Right hindlimb (tissue), 1 donor: ENCODE measurements at regions not wholly inside any gene's neighbourhood (a gene's known extent, or its start where the extent isn't known, plus 50 kb on each side); places are given as distances from the start of the nearest gene placed in this dataset.

ENCODE experiments used
- DNase-seq: peaks from one replicate; pipeline ENCODE4 v3.0.0-alpha.2; 2018

DNA sequence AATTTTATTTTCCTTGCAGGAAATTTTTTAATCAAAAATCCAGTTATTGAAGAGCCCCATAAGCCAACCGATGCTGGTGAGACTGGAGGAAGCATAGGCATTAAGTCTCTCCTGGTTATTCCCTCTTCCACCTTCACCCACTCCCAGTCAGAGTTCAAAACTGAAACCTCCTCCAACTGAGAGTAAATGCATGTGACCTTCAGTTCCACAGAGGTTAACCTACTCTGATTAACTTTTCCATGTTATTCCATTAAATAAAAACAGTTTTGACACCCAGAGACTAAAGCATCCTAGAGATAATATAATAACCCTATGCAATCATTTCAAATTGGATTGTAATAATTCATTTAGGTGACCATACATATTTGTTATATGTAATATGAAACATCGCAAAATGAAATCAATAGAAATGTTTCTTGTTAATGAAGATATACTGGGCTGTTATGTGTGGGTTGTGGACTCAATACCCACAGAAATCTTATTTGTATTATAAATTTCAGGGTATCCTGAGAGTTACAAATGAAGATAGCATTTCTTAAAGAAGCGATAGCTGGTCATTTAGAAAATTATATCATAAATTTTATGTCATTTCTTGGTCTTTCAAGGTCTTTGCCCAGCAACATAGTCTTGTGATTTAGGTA, 376.5 kb downstream of the SETD4 start:
- no peak for DNase-seq

DNA sequence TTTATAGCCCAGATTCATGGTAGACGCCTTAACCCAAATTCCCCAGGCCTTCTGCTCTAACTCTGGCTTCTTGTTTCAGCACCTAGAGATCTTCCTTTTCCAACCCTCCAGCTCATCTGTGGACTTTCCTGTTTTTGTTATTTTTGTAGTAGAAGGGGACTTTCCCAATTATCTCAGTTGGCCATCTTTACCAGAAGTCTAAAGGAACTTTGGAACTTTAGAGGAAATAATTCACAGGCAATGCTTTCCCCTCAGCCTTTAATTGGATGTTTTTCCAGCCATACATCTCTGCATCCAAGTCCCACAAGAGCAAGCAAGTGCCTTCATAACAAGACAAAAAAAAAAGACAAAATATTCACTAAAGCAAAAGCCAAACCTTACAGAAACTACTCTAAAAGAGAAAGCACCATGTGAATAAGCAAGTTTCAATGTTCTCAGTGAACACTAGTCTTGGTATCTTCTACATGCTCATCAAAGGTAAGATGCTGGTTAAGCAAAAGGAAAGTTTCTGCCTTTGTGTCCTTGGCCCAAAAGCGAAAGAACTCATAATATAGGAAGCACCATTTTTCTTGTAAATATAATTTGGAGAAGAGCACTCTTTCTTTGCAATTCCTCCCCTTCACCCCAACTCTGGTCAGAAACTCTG, 377.3 kb downstream of the SETD4 start:
- no peak for DNase-seq

DNA sequence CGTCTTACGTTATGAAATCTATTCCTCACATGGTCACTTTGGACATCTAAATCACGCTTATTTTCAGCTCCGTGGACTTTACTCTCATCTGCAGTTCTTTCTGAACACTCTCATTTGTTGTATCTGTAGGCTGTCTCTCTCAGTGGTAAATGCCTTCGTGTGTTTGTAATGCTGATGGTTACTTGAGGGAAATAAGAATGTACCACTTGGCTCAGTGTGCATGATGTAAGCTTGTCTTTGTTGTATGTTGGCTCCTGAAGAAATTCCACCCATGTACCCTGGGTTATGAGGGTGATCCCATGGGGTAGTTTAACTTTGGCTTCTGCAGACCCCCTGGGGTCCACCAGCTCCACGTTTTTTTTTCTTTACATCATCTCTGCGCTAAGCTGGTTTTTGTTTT, 378.4 kb downstream of the SETD4 start:
- DNase-seq = no peak

- no peak for DNase-seq
Observed at GRCh38 chr21:35679076-35679475, 381.2 kb downstream of the SETD4 start.

DNA sequence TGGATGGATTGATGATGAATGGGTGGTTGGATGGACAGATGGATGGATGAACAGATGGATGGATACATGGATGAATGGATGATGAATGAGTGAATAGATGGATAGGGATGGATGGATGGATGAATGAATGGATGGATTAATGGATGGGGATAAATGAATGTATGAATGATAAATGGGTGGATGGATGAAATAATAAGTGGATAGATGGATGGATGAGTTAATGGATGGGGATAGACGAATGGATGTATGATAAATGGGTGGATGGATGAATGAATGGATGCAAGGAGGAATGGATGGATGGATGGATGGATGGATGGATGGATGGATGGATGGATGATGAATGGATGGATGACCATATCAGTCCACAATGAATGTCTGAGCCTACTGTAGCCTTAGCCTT, 381.9 kb downstream of the SETD4 start:
- no peak for DNase-seq

DNA sequence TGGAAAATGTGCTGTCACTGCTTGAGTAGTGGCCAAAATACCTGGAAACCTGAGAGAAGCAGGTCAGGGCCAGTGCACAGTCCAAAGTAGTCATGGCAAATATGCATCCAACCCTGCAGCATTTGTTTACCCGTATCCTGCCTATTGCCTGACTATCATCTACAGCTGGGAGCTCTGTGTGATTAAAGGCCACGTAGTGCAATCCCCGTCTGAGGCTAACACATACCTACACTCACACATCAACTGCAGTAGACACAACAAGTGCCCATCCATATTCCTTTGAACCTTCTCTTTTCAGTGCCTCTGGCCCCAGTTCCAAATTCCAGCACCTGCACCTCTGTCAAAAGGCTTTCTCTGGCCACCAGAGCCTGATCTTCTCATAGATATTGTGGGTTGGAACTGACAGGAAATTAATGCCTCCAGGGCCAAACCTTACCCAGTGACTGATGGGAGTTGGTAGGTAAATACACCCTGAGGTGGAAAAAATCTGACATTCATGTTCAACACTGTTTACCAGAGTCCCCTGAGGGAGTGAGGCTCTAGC, 383.0 kb downstream of the SETD4 start:
- no peak for DNase-seq

DNA sequence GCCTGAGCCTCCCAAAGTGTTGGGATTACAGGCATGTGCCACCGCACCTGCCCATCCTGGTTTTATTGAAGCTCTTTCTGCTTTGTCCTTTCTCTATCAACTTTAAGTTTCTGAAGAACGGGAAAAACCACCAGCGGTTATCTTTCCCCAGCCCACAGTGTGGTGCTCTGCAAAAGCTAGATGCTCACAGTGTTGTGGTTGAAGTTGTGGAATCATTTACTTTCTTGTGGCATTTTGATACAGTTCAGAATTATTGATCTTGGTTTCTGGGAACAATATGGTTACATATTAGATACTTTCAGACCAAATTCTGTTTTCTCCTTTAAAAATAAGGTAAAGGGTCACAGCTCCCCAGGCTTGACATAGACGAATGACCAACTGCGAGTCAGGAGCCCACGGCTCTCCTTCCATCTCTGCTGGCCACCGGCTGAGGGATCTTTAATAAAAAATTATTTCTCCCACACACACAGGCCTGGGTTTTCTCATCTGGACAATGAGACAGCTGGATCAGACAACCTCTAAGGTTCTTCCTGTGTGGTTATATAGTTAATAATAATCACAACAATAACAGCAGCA, 385.3 kb downstream of the SETD4 start:
- DNase-seq = no peak

DNA sequence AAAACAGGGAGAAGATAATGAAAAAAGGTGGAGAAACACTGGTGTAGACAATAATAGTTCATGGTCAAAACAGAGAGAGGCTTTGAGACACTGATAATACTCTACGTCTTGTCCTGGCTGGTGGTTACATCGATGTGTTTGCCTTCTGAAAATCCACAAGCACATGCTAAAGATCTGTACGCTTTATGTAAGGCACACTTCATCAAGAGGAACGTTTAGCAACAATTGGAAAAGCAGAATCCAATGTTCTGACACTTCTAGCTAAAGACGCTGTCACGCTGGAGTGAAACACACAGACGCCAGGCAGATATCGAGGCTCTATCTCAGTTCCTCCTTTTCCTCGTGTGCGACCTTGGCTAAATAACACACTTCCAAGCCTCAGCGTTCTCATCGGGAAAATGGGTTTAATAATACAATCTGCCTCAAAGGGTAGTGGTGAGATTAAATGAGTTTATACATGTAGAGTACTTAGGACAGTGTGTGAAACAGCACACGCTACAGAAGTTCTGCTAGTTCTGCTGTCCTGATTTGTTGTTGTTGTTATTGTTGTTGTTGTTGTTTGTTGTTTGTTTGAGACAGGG, 386.1 kb downstream of the SETD4 start:
- DNase-seq = no peak

DNA sequence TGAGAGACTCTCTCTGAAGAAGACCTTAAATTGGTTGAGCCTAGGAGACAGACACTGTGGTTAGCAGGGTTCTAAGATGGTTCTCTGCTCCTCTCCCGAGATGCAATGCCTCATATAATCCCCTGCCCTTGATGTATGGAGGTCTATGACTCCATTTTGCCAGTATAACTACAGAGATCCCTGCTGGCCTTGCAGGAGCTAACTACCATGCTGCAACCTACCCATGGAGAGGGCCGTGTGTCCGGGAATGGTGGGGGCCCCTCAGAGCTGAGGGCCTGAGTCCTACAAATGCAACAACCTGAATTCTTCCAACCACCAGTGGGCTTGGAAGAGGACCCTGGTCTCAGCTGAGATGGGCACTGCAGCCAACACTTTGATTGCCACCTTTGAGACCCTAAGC, 388.0 kb downstream of the SETD4 start:
- DNase-seq = no peak

GRCh38 chr21:35664683-35665082, 395.6 kb downstream of the SETD4 start:
- no peak for DNase-seq

GRCh38 chr21:35663856-35664606, 396.3 kb downstream of the SETD4 start:
- DNase-seq = no peak

GRCh38 chr21:35658242-35658641, 402.1 kb downstream of the SETD4 start:
- peak; percentile 37 for DNase-seq

GRCh38 chr21:35652872-35653271, 407.5 kb downstream of the SETD4 start:
- DNase-seq = no peak

GRCh38 chr21:35652196-35652595, 408.1 kb downstream of the SETD4 start:
- DNase-seq = no peak

DNA sequence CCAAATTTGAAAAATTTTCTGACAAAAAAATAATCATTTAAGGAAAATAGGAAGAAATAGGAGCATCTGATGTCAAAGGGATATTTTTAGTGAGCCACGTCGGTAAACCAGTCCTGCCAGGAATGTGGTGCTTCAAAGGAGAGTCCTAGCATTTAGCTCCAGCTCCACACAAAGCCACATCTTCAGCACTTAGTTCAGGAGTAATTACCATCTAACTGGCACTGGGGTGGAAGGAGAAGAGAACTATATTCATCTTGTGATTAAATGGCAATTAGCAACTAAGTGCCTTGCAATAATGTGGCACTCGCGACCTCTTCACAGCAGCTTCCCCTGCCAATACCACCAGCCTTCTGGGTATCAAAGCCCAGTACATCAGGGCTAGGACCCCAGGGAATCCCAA, 409.1 kb downstream of the SETD4 start:
- DNase-seq = no peak

DNA sequence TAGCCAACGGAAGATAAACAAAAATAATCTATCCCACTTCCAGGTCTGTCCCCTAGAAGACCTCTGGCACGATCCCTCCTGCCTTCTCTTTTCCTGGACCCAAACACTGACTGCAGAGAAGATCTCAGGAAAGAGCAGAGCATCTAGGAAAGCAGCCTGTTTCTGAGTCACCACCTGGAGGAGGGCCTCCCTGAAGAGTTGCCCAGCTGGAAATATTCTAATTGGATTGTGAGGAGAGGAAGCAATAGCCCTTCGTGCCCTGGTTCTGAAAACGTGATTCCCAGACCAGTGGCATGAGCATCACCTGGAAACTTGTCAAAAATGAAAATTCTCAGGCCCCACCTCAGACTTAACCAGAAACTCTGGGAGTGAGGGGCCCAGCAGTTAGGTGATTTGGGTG, 411.1 kb downstream of the SETD4 start:
- no peak for DNase-seq

DNA sequence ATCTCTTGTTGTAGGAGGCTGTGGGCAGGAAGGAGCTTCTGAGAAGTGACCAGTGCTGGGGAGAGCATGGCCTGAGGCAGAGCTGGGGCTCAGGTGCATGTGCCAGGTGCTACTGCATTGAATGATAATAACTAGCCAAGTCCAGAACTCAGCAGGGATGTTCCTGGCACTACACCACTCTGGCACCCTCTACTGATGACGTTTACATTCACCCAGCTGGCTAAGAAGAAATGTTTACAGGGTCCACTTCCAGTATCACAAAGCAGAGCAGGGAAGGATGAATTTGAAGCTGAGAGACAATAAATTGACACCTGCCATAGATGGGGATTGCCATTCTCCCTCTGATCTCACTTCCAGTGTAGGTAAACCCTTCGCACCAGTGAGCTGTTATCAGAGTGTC, 411.8 kb downstream of the SETD4 start:
- DNase-seq = no peak

GRCh38 chr21:35646606-35647005, 413.7 kb downstream of the SETD4 start:
- no peak for DNase-seq

- DNase-seq = no peak
Observed at GRCh38 chr21:35645991-35646390, 414.3 kb downstream of the SETD4 start.

DNA sequence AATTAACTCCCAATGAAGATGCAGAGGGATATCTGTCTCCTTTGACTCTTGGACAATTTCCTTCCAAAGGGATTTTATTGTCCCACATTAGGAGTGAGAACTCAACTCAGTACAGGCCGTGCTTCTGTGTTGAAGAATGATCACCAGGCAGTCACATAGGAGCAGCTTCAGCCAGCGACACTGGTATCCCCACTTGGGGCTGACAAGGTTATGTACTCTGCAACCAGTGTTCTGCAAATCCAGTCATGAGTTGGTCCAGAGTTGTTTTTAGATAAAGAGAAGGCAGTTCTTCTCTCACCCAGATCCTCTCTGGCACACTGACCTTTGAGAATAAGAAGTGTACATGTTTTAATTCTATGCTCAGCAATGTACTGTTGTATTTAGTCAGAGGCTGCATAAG, 415.8 kb downstream of the SETD4 start:
- DNase-seq = no peak

DNA sequence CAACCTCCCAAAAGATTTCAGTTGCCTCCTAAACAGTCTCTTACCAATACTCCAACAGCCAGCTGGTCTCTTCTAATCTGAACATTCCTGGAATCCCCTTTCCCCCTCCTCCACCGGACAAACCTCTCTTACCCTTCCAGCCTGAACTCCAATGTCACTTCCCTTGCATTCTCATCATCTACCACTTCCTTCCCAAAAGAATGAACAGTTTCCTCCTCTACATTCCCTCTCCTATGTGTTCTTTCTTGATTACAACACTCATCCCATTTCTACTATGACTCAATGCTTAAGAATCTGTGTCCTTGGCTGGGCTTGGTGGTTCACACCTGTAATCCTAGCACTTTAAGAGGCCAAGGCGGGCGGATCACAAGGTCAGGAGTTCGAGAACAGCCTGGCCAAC, 417.1 kb downstream of the SETD4 start:
- no peak for DNase-seq

DNA sequence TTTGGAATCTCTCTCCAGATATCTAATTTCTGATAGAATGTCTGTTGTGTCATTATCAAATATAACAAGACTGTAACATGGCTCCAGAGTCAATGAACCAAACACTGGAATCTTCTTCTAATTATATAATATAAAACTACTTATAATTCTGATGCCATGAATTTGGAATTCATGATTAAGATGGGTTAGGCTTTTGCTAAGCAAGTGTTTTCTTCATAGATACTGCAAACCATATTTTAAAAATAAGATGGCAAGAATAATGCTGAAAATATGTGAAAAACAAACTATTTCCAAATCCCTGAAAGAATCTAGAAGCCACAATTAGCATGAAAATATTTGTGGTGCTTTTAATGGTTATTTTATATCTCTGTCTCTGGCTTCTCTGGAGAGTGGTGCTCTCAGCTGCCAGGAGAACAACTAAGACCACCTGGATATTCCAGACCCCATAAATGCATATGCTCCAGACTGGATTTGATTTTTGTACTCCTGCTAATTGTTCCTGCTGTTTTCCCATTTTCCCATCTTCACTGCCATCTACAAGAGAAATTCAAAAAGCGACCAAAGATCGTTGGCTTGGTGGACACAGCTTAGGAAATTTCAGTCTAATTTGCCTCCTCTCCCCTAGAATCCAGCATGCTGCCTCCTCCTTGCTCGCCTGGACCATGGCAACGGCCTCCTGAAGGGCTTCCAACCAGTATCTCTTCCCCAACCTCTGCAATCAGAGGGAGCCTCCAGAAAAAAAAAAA, 418.9 kb downstream of the SETD4 start:
- no peak for DNase-seq

GRCh38 chr21:35637431-35637830, 422.9 kb downstream of the SETD4 start:
- no peak for DNase-seq
